NT2/D1 (cell line): ENCODE measurements at regions not wholly inside any gene's neighbourhood (a gene's known extent, or its start where the extent isn't known, plus 50 kb on each side); places are given as distances from the start of the nearest gene placed in this dataset.

Experiments
- YY1 ChIP-seq: IDR thresholded peaks from 2 replicates; pipeline ENCODE4 v1.6.1; 2011; ENCODE audit not compliant: insufficient read length, insufficient read depth
- ZNF274 ChIP-seq: IDR thresholded peaks from 2 replicates; pipeline ENCODE4 v1.6.1; 2011; ENCODE audit warnings: mild to moderate bottlenecking, low read depth, low read length

DNA sequence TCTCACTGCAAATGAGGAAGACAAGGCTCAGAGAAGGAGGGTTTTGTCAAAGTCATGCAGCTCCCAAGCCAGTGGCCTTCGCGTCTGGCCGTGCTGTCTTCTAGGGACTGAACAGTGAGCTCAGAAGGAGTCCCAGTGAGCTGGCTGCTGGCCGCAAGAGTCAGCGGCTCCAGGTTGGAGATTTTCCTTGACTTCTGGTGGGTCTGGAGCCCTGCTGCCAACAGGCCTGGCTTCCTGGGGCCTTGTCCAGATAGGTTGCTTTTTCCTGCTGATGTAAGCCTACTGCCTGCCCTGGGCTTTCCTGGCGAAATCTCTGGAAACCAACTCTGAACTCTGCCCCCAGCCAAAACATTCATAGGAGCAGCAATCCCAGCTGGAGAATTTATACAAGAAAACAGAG lies 272.7 kb upstream of the CADM1 start:
- no peak for TF ChIP-seq ZNF274
- no peak for TF ChIP-seq YY1
